ENCODE measurements at regions not wholly inside any gene's neighbourhood (a gene's known extent, or its start where the extent isn't known, plus 50 kb on each side); places are given as distances from the start of the nearest gene placed in this dataset.
"Not testable (repeated sequence)": the region's sequence is repeated elsewhere in the genome, so short reads cannot be mapped to it uniquely, and the experiment has no call there.

- no peak for DNase-seq
These were observed 103.1 kb downstream of the VGLL3 start for GRCh38 chr3:86887876-86888275.

GRCh38 chr3:86880066-86880465 is 110.9 kb downstream of the VGLL3 start:
- no peak for DNase-seq

- not testable (repeated sequence) for DNase-seq
These were observed 114.3 kb downstream of the VGLL3 start for GRCh38 chr3:86876504-86877181.

GRCh38 chr3:86874790-86875189 is 116.2 kb downstream of the VGLL3 start:
- not testable (repeated sequence) for DNase-seq

GRCh38 chr3:86869566-86869965 is 121.4 kb downstream of the VGLL3 start:
- DNase-seq = no peak

GRCh38 chr3:86867982-86868381 is 123.0 kb downstream of the VGLL3 start:
- DNase-seq = no peak

GRCh38 chr3:86865506-86865905 is 125.4 kb downstream of the VGLL3 start:
- no peak for DNase-seq

- no peak for DNase-seq
These were observed 134.2 kb downstream of the VGLL3 start for GRCh38 chr3:86856711-86857110.

- DNase-seq = no peak
These were observed 141.0 kb downstream of the VGLL3 start for GRCh38 chr3:86849991-86850390.

GRCh38 chr3:86845726-86846125 is 145.2 kb downstream of the VGLL3 start:
- DNase-seq = no peak

GRCh38 chr3:86838927-86839326 is 152.0 kb downstream of the VGLL3 start:
- no peak for DNase-seq

GRCh38 chr3:86837871-86838270 is 153.1 kb downstream of the VGLL3 start:
- no peak for DNase-seq

GRCh38 chr3:86830566-86830965 is 160.4 kb downstream of the VGLL3 start:
- DNase-seq = no peak

- DNase-seq = no peak
These were observed 162.2 kb downstream of the VGLL3 start for GRCh38 chr3:86828751-86829150.

GRCh38 chr3:86827582-86827981 is 163.4 kb downstream of the VGLL3 start:
- not testable (repeated sequence) for DNase-seq

- no peak for DNase-seq
These were observed 164.7 kb downstream of the VGLL3 start for GRCh38 chr3:86826292-86826691.

GRCh38 chr3:86815880-86816279 is 175.1 kb downstream of the VGLL3 start:
- DNase-seq = no peak

GRCh38 chr3:86814918-86815655 is 175.9 kb downstream of the VGLL3 start:
- no peak for DNase-seq

- DNase-seq = no peak
These were observed 176.6 kb downstream of the VGLL3 start for GRCh38 chr3:86814321-86814720.

GRCh38 chr3:86801921-86802320 is 189.0 kb downstream of the VGLL3 start:
- DNase-seq = no peak

- DNase-seq = no peak
These were observed 189.9 kb downstream of the VGLL3 start for GRCh38 chr3:86801066-86801465.

GRCh38 chr3:86800116-86800515 is 190.8 kb downstream of the VGLL3 start:
- DNase-seq = no peak

GRCh38 chr3:86797946-86798345 is 193.0 kb downstream of the VGLL3 start:
- DNase-seq = no peak

GRCh38 chr3:86794361-86795065 is 196.4 kb downstream of the VGLL3 start:
- DNase-seq = no peak

All from NCI-H1930 (cell line).